GM12878 (cell line): ENCODE measurements at regions not wholly inside any gene's neighbourhood (a gene's known extent, or its start where the extent isn't known, plus 50 kb on each side); places are given as distances from the start of the nearest gene placed in this dataset.

Experiments
- ELK1 ChIP-seq: IDR thresholded peaks from 2 replicates; pipeline ENCODE4 v1.6.1; 2012; ENCODE audit warnings: low read depth, low read length, improper control_type of control experiment
- EP300 ChIP-seq, 2 experiments: fragments of 150-350 bp in 1 of 2; IDR thresholded peaks; 2 replicates each; pipeline ENCODE4 v1.6.1; 2011 to 2012; ENCODE audit warnings: low read depth in 2 of 2, low read length in 2 of 2, borderline replicate concordance in 1 of 2, improper control_type of control experiment in 1 of 2, inconsistent platforms in 1 of 2; ENCODE audit not compliant: control insufficient read depth in 1 of 2
- EZH2 ChIP-seq: IDR thresholded peaks from 2 replicates; pipeline ENCODE4 v1.6.1; 2012; ENCODE audit warnings: low read depth, mild to moderate bottlenecking, control low read depth, inconsistent platforms, low read length, borderline replicate concordance; ENCODE audit not compliant: control insufficient read depth
- JUND ChIP-seq: IDR thresholded peaks from 2 replicates; pipeline ENCODE4 v1.6.1; 2012; ENCODE audit warnings: low read depth, mild to moderate bottlenecking, low read length, improper control_type of control experiment, moderate library complexity
- NRF1 ChIP-seq: conservative IDR thresholded peaks from 2 replicates; pipeline ENCODE4 v1.6.1; 2011; ENCODE audit warnings: mild to moderate bottlenecking, low read depth, low read length, improper control_type of control experiment
- POLR2A ChIP-seq: IDR thresholded peaks from 2 replicates; pipeline ENCODE4 v1.6.1; 2011; ENCODE audit warnings: low read depth, mild to moderate bottlenecking, low read length
- TF ChIP-seq, protein P1 (sequence below), 3 experiments: IDR thresholded peaks in 2 of 3; conservative IDR thresholded peaks in 1 of 3; 2 replicates each; pipeline ENCODE4 v1.5.1; 2011; ENCODE audit warnings: low read depth in 3 of 3, low read length in 3 of 3, mild to moderate bottlenecking in 3 of 3, control low read depth in 2 of 3, moderate library complexity in 2 of 3, inconsistent platforms in 1 of 3, mixed read lengths in 1 of 3; ENCODE audit not compliant: control insufficient read depth in 2 of 3, insufficient read depth in 1 of 3; ENCODE audit errors: extremely low read depth in 1 of 3

GRCh38 chr16:85195271-85195647, 83.0 kb upstream of the CIBAR2 start:
- TF ChIP-seq POLR2A (no peak), EZH2 (no peak), ELK1 (no peak), NRF1 (no peak), EP300 (IDR thresholded peaks at IDR 0.05; ENCODE audit: borderline replicate concordance in 1 of 2, control insufficient read depth in 1 of 2, low read depth in 2 of 2, low read length in 2 of 2) (no peak), JUND (no peak)
- TF ChIP-seq, protein P1, sequence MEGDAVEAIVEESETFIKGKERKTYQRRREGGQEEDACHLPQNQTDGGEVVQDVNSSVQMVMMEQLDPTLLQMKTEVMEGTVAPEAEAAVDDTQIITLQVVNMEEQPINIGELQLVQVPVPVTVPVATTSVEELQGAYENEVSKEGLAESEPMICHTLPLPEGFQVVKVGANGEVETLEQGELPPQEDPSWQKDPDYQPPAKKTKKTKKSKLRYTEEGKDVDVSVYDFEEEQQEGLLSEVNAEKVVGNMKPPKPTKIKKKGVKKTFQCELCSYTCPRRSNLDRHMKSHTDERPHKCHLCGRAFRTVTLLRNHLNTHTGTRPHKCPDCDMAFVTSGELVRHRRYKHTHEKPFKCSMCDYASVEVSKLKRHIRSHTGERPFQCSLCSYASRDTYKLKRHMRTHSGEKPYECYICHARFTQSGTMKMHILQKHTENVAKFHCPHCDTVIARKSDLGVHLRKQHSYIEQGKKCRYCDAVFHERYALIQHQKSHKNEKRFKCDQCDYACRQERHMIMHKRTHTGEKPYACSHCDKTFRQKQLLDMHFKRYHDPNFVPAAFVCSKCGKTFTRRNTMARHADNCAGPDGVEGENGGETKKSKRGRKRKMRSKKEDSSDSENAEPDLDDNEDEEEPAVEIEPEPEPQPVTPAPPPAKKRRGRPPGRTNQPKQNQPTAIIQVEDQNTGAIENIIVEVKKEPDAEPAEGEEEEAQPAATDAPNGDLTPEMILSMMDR (IDR thresholded peaks at IDR 0.05 in 2 of 3, conservative IDR thresholded peaks at IDR 0.05 in 1 of 3; ENCODE audit: control insufficient read depth in 2 of 3, extremely low read depth in 1 of 3, insufficient read depth in 1 of 3, low read depth in 3 of 3, low read length in 3 of 3) = no peak
